ENCODE measurements at regions not wholly inside any gene's neighbourhood (a gene's known extent, or its start where the extent isn't known, plus 50 kb on each side); places are given as distances from the start of the nearest gene placed in this dataset.
"Not testable (repeated sequence)": the region's sequence is repeated elsewhere in the genome, so short reads cannot be mapped to it uniquely, and the experiment has no call there.

DNA sequence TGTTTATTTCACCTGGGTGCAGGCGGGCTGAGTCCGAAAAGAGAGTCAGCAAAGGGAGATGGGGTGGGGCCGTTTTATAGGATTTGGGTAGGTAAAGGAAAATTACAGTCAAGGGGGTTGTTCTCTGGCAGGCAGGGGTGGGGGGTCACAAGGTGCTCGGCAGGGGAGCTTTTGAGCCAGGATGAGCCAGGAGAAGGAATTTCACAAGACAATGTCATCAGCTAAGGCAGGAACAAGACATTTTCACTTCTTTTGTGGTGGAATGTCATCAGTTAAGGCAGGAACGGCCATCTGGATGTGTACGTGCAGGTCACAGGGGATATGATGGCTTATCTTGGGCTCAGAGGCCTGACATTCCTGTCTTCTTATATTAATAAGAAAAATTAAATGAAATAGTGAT lies 115.8 kb upstream of the KCNJ3 start:
- not testable (repeated sequence) for DNase-seq (ENCODE audit: low read depth)

- not testable (repeated sequence) for DNase-seq (ENCODE audit: low read depth)
These were observed 115.2 kb upstream of the KCNJ3 start for GRCh38 chr2:154583274-154583673.

DNA sequence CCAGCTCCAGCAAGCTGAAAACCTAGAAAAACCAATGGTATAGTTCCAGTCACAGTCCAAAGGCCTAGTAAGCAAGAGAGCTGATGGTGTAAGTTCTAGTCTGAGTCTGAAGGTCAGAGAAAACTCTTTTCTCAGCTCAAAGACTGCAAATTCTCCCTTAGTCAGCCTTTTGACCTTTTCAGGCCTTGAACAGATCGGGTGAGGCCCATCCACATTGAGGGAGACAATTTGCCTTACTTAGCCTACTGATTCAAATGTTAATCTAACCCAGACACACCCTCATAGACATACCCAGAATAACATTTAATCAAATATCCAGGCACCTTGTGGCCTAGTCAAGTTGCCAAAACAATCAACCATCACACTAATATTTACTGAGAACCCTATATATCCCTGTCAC lies 110.8 kb upstream of the KCNJ3 start:
- DNase-seq (ENCODE audit: low read depth), result no peak

- DNase-seq (ENCODE audit: low read depth), result no peak
These were observed 109.7 kb upstream of the KCNJ3 start for GRCh38 chr2:154588838-154589237.

GRCh38 chr2:154589514-154589913 lies 109.0 kb upstream of the KCNJ3 start:
- DNase-seq (ENCODE audit: low read depth), result no peak

DNA sequence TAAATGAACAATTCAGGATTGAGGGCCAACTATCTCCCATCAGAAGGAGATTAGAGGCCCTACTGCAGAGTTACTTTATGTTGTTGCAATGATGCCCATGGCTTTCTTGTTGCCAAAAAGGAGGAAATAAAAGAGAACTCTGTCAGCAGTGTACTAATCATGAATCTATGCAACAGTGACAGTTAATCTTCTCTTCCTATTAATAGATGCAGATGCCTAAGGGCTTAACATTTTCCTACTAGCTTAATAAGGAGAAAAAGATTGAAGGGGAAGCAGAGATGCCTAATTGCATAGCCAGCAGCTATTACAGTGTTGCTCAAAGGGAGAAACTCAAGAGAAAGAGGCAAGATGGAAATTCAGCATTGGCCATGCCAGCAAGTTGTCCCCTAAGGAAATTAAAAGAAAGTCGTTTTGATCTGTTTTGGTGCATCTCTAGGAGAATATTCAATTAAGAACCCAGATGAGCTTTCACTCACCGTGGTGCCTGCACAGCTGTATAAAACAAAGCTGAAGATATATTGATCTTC lies 107.1 kb upstream of the KCNJ3 start:
- DNase-seq (ENCODE audit: low read depth), result no peak

DNA sequence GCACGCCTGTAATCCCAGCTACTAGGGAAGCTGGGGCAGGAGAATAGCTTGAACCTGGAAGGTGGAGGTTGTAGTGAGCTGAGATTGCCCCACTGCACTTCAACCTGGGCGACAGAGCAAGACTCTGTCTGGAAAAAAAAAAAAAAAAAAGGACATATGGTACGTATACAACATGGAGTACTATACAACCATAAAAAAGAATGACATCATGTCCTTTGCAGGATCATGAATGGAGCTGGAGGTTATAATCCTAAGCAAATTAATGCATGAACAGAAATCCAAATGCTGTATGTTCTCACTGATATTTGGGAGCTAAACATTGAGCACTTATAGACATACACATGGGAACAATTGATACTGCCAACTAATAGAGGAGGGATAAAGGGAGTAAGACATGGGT lies 99.3 kb upstream of the KCNJ3 start:
- no peak for DNase-seq (ENCODE audit: low read depth)

DNA sequence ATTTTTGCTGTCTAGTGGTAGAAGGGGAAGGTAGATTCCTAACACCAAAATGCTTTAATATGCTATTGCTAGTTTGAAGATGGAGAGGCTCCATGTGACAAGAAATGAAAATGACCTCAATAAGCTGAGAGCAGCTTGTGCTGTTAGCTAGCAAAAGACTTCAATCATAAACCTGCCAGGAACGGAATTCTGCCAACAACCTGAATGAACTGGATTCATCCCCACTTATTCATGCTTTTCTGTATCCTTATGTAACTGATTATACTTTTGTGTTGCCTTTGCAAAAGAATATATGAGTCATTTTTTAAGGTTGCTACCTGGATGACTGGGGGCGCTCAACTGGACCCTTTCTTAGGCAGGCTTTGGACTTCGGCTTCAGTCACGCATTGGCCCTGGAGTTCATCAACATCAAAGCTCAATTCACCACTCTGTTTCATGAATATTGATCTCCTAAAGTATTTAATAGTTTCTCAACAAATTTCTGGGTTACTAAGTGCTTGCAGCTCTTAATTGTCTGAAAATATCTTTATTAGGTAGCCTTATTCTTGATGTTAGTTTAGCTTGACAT lies 97.5 kb upstream of the KCNJ3 start:
- DNase-seq (ENCODE audit: low read depth), result no peak

GRCh38 chr2:154603682-154604081 lies 94.8 kb upstream of the KCNJ3 start:
- DNase-seq (ENCODE audit: low read depth), result no peak

DNA sequence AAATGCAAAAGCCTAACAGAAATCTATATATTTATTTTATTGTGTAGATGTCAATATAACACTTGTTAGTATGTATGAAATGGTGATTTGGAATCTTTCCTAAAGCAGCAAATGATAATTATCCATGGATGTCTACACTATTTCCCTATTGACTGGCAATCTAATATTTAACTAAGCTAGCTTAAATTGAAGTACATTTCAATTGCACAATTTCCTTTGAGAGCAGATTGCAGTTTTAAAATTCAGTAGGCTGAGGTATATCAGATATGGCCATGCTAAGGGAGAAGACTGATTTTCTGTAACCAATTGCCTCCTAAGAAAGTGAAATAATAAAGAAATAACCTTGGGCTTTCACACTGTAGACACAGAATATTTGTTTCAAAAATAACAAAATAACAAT lies 90.1 kb upstream of the KCNJ3 start:
- DNase-seq (ENCODE audit: low read depth), result no peak

- no peak for DNase-seq (ENCODE audit: low read depth)
These were observed 83.6 kb upstream of the KCNJ3 start for GRCh38 chr2:154614906-154615305.

- no peak for DNase-seq (ENCODE audit: low read depth)
These were observed 81.8 kb upstream of the KCNJ3 start for GRCh38 chr2:154616659-154617058.

DNA sequence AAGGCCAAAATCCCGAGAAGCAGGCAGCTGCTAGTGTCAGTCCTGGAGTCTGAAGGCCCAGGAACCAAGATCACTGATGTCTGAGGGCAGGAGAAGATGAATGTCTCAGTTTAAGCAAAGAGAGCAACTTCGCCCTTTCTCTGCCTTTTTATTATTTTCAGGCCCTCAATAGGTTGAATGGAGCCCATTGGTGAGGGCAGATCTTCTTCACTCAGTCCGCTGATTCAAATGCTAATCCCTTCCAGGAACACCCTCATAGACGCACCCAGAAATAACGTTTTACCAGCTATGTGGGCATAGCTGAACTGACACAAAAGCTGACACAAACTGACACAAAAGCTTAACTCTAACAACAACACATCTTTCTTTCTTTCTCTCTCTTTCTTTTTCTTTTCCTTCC lies 78.0 kb upstream of the KCNJ3 start:
- no peak for DNase-seq (ENCODE audit: low read depth)

- peak; percentile 6 for DNase-seq (ENCODE audit: low read depth)
These were observed 74.7 kb upstream of the KCNJ3 start for GRCh38 chr2:154623819-154624218.

GRCh38 chr2:154637456-154637855 lies 61.0 kb upstream of the KCNJ3 start:
- no peak for DNase-seq (ENCODE audit: low read depth)

DNA sequence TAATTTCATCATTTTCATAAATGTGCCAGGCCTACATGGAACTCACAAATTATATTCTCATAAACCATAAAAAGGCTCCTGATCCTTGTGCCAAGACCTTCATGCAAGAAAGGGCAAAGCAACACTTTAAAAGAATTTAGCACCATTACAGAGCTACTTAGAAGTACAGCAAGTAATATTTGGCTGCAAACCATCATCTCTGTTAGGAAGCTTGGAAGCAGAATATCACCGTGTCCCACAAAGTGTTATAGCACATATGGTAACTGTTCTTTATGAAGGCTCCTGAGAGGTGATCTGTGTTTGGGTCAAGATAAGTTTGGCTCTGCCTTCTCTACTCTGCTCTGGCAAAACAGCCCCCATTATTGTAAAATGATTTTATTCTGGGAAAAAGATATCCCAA lies 59.7 kb upstream of the KCNJ3 start:
- DNase-seq (ENCODE audit: low read depth), result no peak

DNA sequence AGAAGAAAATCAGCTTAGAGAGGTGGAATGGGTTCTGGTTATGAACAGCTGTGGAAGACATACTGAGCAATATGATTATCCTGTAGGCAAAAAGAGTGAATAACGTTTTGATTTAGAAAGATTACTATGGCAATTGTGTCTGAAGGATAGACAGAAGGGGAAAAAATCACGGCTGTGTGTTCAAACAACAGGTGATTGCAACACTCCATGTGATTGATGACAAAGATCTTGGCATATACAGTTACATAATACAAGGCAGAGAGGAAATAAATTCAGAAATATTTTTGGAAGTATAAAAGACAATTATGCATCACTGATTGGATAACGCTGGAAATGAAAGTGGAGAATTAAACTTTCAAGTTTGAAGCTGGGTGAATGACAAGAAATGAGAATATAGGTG lies 58.5 kb upstream of the KCNJ3 start:
- no peak for DNase-seq (ENCODE audit: low read depth)
